ENCODE measurements at regions not wholly inside any gene's neighbourhood (a gene's known extent, or its start where the extent isn't known, plus 50 kb on each side); places are given as distances from the start of the nearest gene placed in this dataset.

- DNase-seq (ENCODE audit: insufficient read length, low spot score): no peak
- no peak for TF ChIP-seq CTCF (IDR thresholded peaks at IDR 0.05; ENCODE audit: insufficient read depth, missing control alignments)
- FAIRE-seq: no peak
Observed at GRCh38 chr2:238515377-238515776, 88.7 kb downstream of the ASB1 start.

- no peak for DNase-seq (ENCODE audit: insufficient read length, low spot score)
- FAIRE-seq: no peak
- TF ChIP-seq CTCF (IDR thresholded peaks at IDR 0.05; ENCODE audit: insufficient read depth, missing control alignments): no peak
Observed at GRCh38 chr2:238517209-238517608, 90.5 kb downstream of the ASB1 start.

GRCh38 chr2:238518172-238518820 is 91.6 kb downstream of the ASB1 start:
- no peak for TF ChIP-seq CTCF (IDR thresholded peaks at IDR 0.05; ENCODE audit: insufficient read depth, missing control alignments)
- FAIRE-seq (no peak), DNase-seq (ENCODE audit: insufficient read length, low spot score) (no peak)

GRCh38 chr2:238518821-238519186 is 92.1 kb downstream of the ASB1 start:
- DNase-seq (ENCODE audit: insufficient read length, low spot score): no peak
- no peak for FAIRE-seq
- no peak for TF ChIP-seq CTCF (IDR thresholded peaks at IDR 0.05; ENCODE audit: insufficient read depth, missing control alignments)

- no peak for FAIRE-seq
Observed at GRCh38 chr2:238520359-238520886, 93.7 kb downstream of the ASB1 start.

GRCh38 chr2:238521002-238521401 is 94.3 kb downstream of the ASB1 start:
- FAIRE-seq (no peak), DNase-seq (ENCODE audit: insufficient read length, low spot score) (no peak)
- TF ChIP-seq CTCF (IDR thresholded peaks at IDR 0.05; ENCODE audit: insufficient read depth, missing control alignments): no peak

More at GRCh38 chr2:238520359-238520886, 93.7 kb downstream of the ASB1 start:
- no peak for TF ChIP-seq CTCF (IDR thresholded peaks at IDR 0.05; ENCODE audit: insufficient read depth, missing control alignments)
- DNase-seq (ENCODE audit: insufficient read length, low spot score): no peak

- FAIRE-seq: no peak
- TF ChIP-seq CTCF (IDR thresholded peaks at IDR 0.05; ENCODE audit: insufficient read depth, missing control alignments): no peak
Observed at GRCh38 chr2:238521870-238522269, 95.1 kb downstream of the ASB1 start.

More at GRCh38 chr2:238521870-238522269, 95.1 kb downstream of the ASB1 start:
- no peak for DNase-seq (ENCODE audit: insufficient read length, low spot score)
